ENCODE measurements at regions not wholly inside any gene's neighbourhood (a gene's known extent, or its start where the extent isn't known, plus 50 kb on each side); places are given as distances from the start of the nearest gene placed in this dataset.
"Not testable (repeated sequence)": the region's sequence is repeated elsewhere in the genome, so short reads cannot be mapped to it uniquely, and the experiment has no call there.

DNA sequence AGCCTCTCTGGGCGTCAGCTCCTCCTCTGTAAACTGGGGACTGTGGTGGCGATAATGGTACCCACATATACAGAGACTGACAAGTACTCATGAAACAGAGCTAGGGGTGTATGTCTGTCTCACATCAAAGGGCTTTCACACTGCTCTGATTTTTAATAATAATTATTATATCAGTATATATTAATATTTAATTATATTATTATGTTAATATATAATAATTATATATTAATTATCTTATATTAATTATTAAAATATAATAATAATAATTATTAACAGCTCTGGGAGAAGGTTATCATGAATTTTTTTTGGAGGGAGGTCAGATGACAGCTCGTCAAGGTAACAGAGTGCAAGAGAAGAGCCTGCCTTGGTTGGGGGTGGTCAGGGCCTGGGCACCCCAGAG lies 173.6 kb downstream of the NRN1 start:
- no peak overlapping the region for H3K9ac ChIP-seq (ENCODE audit: low read depth, low read length)
- H3K27me3 ChIP-seq (ENCODE audit: insufficient read depth, low read length) = no peaks in the 10 kb centered on the region
- no peak overlapping the region for H3K27ac ChIP-seq (ENCODE audit: low read length)
- H3K4me1 ChIP-seq (ENCODE audit: insufficient read depth, low read length) = no peaks in the 10 kb centered on the region
- H3K9me3 ChIP-seq (ENCODE audit: insufficient read depth, low read depth, low read length) = no peaks in the 10 kb centered on the region; the same call in 1 of the 2 replicates
- no peak overlapping the region for H3K4me3 ChIP-seq (ENCODE audit: low read length)
- H3K36me3 ChIP-seq (ENCODE audit: insufficient read depth, low read depth, low read length) = no peaks in the 10 kb centered on the region

DNA sequence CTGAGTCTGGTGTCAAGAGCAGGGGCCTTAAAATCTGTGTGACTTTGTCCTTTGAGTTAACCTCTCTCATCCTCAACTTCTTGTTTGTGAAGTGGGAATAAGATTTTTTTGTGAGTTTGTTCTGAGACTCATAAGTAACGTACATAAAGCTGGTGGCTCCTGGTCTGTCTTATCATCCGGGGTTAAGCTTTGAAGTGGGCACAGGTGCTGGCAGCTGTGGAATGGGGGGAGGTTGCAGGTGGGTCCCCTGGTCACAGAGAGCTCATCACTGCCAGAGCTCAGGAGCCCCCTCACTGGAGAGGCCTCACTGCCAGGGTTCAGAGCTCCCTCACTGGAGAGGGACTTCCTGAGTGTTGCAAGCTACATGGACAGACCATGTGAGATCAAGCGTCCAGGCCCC lies 174.1 kb downstream of the NRN1 start:
- H3K36me3 ChIP-seq (ENCODE audit: insufficient read depth, low read depth, low read length) = no peaks in the 10 kb centered on the region
- H3K27ac ChIP-seq (ENCODE audit: low read length) = no peak overlapping the region
- H3K27me3 ChIP-seq (ENCODE audit: insufficient read depth, low read length) = no peaks in the 10 kb centered on the region
- no peak overlapping the region for H3K4me3 ChIP-seq (ENCODE audit: low read length)
- no peaks in the 10 kb centered on the region for H3K4me1 ChIP-seq (ENCODE audit: insufficient read depth, low read length)
- H3K9ac ChIP-seq (ENCODE audit: low read depth, low read length) = no peak overlapping the region
- H3K9me3 ChIP-seq (ENCODE audit: insufficient read depth, low read depth, low read length) = no peaks in the 10 kb centered on the region; the same call in 1 of the 2 replicates

DNA sequence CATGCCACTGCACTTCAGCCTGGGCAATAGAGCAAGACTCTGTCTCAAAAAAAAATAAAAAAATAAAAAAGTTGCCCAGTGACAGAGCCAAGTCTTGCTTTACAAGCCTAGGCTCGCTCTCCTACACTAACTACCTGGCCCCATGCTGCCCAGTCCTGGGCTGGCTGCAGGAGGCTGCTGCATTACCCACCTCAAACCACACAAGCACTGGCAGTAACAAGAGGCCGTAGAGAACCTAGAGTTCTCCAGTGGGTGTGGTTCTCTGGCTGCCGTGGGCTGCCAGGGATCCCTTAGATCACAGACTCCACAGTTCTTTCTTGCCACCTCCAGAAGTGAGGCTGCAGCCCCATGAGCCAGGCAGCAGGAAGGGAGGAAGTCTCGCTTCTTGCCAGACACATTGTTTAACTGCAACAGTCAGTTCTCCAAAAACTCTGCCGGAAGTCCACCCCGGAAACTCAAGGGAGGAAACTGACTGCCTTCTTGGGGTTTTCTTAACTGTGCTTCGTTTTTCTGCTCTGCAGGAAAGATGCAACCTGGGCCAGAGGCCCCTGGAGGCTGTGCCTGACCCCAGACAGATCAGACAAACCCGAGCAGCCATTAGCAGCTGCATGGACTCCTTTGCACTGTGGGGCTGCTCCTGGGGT lies 175.4 kb downstream of the NRN1 start:
- H3K4me3 ChIP-seq (ENCODE audit: low read length); H3K36me3 ChIP-seq (ENCODE audit: insufficient read depth, low read depth, low read length); H3K9me3 ChIP-seq (ENCODE audit: insufficient read depth, low read depth, low read length); H3K27me3 ChIP-seq (ENCODE audit: insufficient read depth, low read length); H3K4me1 ChIP-seq (ENCODE audit: insufficient read depth, low read length); H3K9ac ChIP-seq (ENCODE audit: low read depth, low read length); H3K27ac ChIP-seq (ENCODE audit: low read length): not testable (repeated sequence)

DNA sequence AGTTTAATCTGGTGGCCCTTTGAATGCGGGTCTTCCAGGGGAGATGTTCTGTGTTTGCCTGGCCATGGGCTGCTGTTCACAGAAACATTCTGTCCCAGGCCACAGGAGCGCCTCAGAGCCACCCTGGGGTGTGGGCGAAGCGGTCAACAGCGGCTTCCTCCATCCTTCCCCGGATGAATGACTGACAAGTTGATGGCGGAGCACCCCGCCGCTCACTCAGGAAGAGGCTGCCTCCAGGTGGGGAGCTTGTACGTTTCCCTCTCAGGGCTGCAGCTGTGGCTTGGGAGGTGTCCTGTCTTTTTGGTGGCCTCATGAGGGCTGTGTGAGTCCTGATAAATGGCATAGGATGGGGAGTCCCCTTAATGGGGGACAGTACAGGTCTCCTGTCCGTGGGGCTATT lies 178.4 kb downstream of the NRN1 start:
- H3K27me3 ChIP-seq (ENCODE audit: insufficient read depth, low read length) = no peaks in the 10 kb centered on the region
- H3K27ac ChIP-seq (ENCODE audit: low read length) = no peak overlapping the region
- H3K9me3 ChIP-seq (ENCODE audit: insufficient read depth, low read depth, low read length) = no peaks in the 10 kb centered on the region
- no peaks in the 10 kb centered on the region for H3K36me3 ChIP-seq (ENCODE audit: insufficient read depth, low read depth, low read length)
- no peaks in the 10 kb centered on the region for H3K4me1 ChIP-seq (ENCODE audit: insufficient read depth, low read length)
- no peak overlapping the region for H3K4me3 ChIP-seq (ENCODE audit: low read length)
- H3K9ac ChIP-seq (ENCODE audit: low read depth, low read length) = no peak overlapping the region

DNA sequence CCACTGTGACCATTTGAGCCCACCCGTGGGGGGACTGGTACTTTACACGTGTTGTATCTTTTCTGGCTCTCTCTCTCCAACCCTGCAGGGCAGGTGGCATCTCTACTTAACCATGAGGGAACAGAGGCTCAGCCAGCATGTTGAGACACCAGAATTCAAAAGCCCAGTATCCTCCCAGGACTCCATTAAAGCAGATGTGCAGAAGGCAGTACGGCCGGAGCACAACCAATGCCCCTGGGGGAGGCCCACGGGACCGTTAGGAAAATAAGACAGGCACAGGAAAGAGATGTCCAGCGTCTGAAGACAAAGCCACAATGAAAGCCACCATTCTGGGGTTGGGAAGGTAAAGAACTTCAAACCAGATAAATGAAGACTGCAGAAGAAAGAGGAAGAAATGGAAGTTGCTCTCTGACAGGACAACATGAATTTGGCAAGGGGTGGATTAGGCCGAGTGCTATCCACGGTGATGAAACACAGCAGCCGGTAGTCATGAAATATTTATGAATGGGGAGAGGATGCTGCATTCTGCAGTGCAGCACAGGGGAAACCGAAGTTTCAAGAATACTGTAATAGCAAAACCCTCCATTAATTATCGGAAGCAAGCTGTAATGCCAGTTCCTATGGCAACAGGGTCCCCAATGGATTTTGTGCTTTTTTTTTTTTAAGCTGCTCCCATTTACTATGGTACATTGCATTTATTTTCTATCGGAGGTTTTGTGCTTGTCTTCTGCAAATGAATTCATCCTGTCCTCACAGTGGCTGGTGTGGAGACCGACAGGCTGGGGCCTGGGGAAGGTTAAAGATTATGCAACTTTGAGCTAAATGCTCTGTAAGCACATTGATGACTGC lies 179.4 kb downstream of the NRN1 start:
- Histone ChIP-seq H3K36me3 (ENCODE audit: insufficient read depth, low read depth, low read length) (no peaks in the 10 kb centered on the region), H3K4me3 (ENCODE audit: low read length) (no peak overlapping the region), H3K9me3 (ENCODE audit: insufficient read depth, low read depth, low read length) (no peaks in the 10 kb centered on the region), H3K27ac (ENCODE audit: low read length) (no peak overlapping the region), H3K27me3 (ENCODE audit: insufficient read depth, low read length) (no peaks in the 10 kb centered on the region), H3K9ac (ENCODE audit: low read depth, low read length) (no peak overlapping the region), H3K4me1 (ENCODE audit: insufficient read depth, low read length) (no peaks in the 10 kb centered on the region)

DNA sequence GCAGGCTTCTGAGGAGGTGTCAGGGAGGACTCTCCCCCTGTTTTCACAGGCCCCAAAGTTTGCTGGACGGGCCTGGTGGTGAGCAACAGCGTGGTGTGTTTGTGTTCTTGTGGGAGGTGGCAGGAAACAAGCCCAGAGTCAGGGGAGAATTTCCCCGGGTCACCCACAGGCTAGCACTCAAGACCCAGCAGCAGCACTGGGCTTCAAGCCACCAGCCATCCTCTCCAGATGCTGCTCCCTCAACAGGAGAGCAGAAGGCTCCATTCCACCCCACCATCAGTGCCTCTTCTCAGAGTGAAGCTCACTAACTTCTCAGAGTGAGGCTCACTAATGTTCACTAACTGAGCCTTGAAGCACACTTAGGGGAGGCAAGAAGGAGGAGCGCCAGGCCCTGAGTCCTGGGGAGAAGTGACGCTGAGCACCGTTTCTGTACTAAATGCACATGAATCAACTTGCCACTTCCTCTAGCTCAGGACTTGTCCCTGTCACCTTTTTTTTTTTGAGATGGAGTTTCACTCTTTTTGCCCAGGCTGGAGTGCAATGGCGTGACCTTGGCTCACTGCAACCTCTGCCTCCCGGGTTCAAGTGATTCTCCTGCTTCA lies 182.2 kb downstream of the NRN1 start:
- H3K36me3 ChIP-seq (ENCODE audit: insufficient read depth, low read depth, low read length); H3K4me1 ChIP-seq (ENCODE audit: insufficient read depth, low read length); H3K27me3 ChIP-seq (ENCODE audit: insufficient read depth, low read length); H3K4me3 ChIP-seq (ENCODE audit: low read length); H3K27ac ChIP-seq (ENCODE audit: low read length); H3K9me3 ChIP-seq (ENCODE audit: insufficient read depth, low read depth, low read length); H3K9ac ChIP-seq (ENCODE audit: low read depth, low read length): not testable (repeated sequence)
